IMR-90 (cell line): ENCODE measurements at regions not wholly inside any gene's neighbourhood (a gene's known extent, or its start where the extent isn't known, plus 50 kb on each side); places are given as distances from the start of the nearest gene placed in this dataset.
"Not testable (repeated sequence)": the region's sequence is repeated elsewhere in the genome, so short reads cannot be mapped to it uniquely, and the experiment has no call there.

Source experiments
- CEBPB ChIP-seq: IDR thresholded peaks from 2 replicates; pipeline ENCODE4 v1.6.1; 2012; ENCODE audit warnings: low read depth, low read length, improper control_type of control experiment
- FOS ChIP-seq: fragments of 150-350 bp; IDR thresholded peaks from 2 replicates; pipeline ENCODE4 v1.6.1; 2016; ENCODE audit warnings: low read depth, low read length
- MAFK ChIP-seq: IDR thresholded peaks from 2 replicates; pipeline ENCODE4 v1.6.1; 2012; ENCODE audit warnings: low read depth, low read length, improper control_type of control experiment
- MXI1 ChIP-seq: IDR thresholded peaks from 2 replicates; pipeline ENCODE4 v1.6.1; 2012; ENCODE audit warnings: low read depth, mild to moderate bottlenecking, low read length, moderate library complexity, borderline replicate concordance
- POLR2A ChIP-seq: IDR thresholded peaks from 2 replicates; pipeline ENCODE4 v1.6.1; 2012; ENCODE audit warnings: mild to moderate bottlenecking, low read depth, low read length
- RAD21 ChIP-seq: IDR thresholded peaks from 2 replicates; pipeline ENCODE4 v1.6.1; 2012; ENCODE audit warnings: low read length, improper control_type of control experiment
- RCOR1 ChIP-seq: IDR thresholded peaks from 2 replicates; pipeline ENCODE4 v1.6.1; 2012; ENCODE audit warnings: mild to moderate bottlenecking, low read length, improper control_type of control experiment; ENCODE audit not compliant: insufficient replicate concordance
- RFX5 ChIP-seq: IDR thresholded peaks from 2 replicates; pipeline ENCODE4 v1.8.0; 2012; ENCODE audit warnings: low read depth, mild to moderate bottlenecking, low read length, moderate library complexity
- SMC3 ChIP-seq: fragments of 150-350 bp; IDR thresholded peaks from 2 replicates; pipeline ENCODE4 v1.6.1; 2016; ENCODE audit warnings: low read depth, mild to moderate bottlenecking, antibody characterized with exemption, low read length, moderate library complexity
- TF ChIP-seq, protein P1 (sequence below): conservative IDR thresholded peaks from 2 replicates; pipeline ENCODE4 v1.5.1; 2012; ENCODE audit warnings: mild to moderate bottlenecking, low read depth, low read length, improper control_type of control experiment
- TF ChIP-seq, protein P2 (sequence below): fragments of 150-350 bp; IDR thresholded peaks from 2 replicates; pipeline ENCODE4 v1.6.1; 2017; ENCODE audit warnings: mild to moderate bottlenecking, antibody characterized with exemption, low read length, low read depth
- TF ChIP-seq, protein P3 (sequence below): fragments of 150-350 bp; IDR thresholded peaks from 2 replicates; pipeline ENCODE4 v1.6.1; 2016; ENCODE audit warnings: low read depth, mild to moderate bottlenecking, low read length, moderate library complexity, borderline replicate concordance

DNA sequence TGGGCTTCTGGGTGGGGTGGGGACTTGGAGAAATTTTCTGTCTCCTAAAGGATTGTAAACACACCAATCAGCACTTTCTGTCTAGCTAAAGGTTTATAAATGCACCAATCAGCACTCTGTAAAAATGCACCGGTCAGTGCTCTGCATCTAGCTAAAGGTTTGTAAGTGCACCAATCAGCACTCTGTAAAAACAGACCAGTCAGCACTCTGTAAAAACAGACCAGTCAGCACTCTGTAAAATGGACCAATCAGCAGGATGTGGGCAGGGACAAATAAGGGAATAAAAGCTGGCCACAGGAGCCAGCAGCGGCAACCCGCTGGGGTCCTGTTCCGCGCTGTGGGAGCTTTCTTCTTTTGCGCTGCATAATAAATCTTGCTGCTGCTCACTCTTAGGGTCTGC is 63.0 kb upstream of the MAP9 start:
- TF ChIP-seq, protein P1, sequence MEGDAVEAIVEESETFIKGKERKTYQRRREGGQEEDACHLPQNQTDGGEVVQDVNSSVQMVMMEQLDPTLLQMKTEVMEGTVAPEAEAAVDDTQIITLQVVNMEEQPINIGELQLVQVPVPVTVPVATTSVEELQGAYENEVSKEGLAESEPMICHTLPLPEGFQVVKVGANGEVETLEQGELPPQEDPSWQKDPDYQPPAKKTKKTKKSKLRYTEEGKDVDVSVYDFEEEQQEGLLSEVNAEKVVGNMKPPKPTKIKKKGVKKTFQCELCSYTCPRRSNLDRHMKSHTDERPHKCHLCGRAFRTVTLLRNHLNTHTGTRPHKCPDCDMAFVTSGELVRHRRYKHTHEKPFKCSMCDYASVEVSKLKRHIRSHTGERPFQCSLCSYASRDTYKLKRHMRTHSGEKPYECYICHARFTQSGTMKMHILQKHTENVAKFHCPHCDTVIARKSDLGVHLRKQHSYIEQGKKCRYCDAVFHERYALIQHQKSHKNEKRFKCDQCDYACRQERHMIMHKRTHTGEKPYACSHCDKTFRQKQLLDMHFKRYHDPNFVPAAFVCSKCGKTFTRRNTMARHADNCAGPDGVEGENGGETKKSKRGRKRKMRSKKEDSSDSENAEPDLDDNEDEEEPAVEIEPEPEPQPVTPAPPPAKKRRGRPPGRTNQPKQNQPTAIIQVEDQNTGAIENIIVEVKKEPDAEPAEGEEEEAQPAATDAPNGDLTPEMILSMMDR = not testable (repeated sequence)
- not testable (repeated sequence) for TF ChIP-seq POLR2A, CEBPB, SMC3, RAD21, RCOR1, MXI1, RFX5, FOS
- TF ChIP-seq, protein P2, sequence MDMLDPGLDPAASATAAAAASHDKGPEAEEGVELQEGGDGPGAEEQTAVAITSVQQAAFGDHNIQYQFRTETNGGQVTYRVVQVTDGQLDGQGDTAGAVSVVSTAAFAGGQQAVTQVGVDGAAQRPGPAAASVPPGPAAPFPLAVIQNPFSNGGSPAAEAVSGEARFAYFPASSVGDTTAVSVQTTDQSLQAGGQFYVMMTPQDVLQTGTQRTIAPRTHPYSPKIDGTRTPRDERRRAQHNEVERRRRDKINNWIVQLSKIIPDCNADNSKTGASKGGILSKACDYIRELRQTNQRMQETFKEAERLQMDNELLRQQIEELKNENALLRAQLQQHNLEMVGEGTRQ = not testable (repeated sequence)
- TF ChIP-seq, protein P3, sequence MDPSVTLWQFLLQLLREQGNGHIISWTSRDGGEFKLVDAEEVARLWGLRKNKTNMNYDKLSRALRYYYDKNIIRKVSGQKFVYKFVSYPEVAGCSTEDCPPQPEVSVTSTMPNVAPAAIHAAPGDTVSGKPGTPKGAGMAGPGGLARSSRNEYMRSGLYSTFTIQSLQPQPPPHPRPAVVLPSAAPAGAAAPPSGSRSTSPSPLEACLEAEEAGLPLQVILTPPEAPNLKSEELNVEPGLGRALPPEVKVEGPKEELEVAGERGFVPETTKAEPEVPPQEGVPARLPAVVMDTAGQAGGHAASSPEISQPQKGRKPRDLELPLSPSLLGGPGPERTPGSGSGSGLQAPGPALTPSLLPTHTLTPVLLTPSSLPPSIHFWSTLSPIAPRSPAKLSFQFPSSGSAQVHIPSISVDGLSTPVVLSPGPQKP = not testable (repeated sequence)
- peak; percentile 75 for TF ChIP-seq MAFK
